Colonic mucosa (tissue), 4 donors: ENCODE measurements at regions not wholly inside any gene's neighbourhood (a gene's known extent, or its start where the extent isn't known, plus 50 kb on each side); places are given as distances from the start of the nearest gene placed in this dataset.

ENCODE experiments used
- DNase-seq: peaks from one replicate; pipeline ENCODE4 v3.0.0-alpha.2; 2020
- H3K27ac ChIP-seq: fragments of 200-600 bp; one replicate; pipeline ENCODE4 v1.8.0; 2021
- H3K27me3 ChIP-seq: fragments of 200-600 bp; one replicate; pipeline ENCODE4 v1.8.0; 2021
- H3K36me3 ChIP-seq: fragments of 200-600 bp; one replicate; pipeline ENCODE4 v1.8.0; 2021
- H3K4me1 ChIP-seq: fragments of 200-600 bp; one replicate; pipeline ENCODE4 v1.8.0; 2021; ENCODE audit warnings: mild to moderate bottlenecking
- H3K4me3 ChIP-seq: fragments of 200-600 bp; one replicate; pipeline ENCODE4 v1.8.0; 2021
- H3K9ac ChIP-seq, 2 donors: one replicate each; pipeline ENCODE4 v1.7.0; 2013; ENCODE audit warnings: control low read depth in 2 of 2, low read depth in 2 of 2, low read length in 2 of 2
- H3K9me3 ChIP-seq: fragments of 200-600 bp; one replicate; pipeline ENCODE4 v1.8.0; 2021
- intact Hi-C: fragments of 100-400 bp; cut with DNase I; formaldehyde crosslinking; loops from one replicate; pipeline ENCODE4 v1.14.1; 2022
- TF ChIP-seq, protein P1 (sequence below): fragments of 200-600 bp; IDR thresholded peaks from one replicate; pipeline ENCODE4 v1.8.0; 2022; ENCODE audit warnings: antibody characterized with exemption, mild to moderate bottlenecking
- donor health status: healthy.
- donor health status: DM: no; HTN: no; CAD: no.
- donor health status: DM: no; HTN: no; CAD: no.

DNA sequence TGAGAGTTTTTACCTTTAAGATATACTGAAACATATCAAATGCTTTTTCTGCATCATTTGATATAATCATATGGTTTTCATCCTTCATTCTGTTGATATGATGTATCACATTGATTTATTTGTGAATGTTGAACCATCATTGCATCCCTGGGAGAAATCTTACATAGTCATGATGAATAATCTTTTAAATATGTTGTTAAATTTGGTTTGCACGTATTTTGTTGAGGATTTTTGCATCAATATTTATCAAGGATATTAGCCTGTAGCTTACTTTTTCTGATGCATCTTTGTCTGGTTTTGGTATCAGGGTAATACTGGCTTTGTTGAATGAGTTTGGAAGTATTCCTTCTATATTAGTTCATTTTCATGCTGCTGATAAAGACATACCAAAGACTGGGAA lies 541.4 kb downstream of the TLL1 start:
- Histone ChIP-seq H3K27ac (no peak overlapping the region), H3K4me3 (no peak overlapping the region), H3K9ac (no peak overlapping the region), H3K4me1 (no peaks in the 10 kb centered on the region), H3K9me3 (no peaks in the 10 kb centered on the region), H3K36me3 (no peaks in the 10 kb centered on the region), H3K27me3 (no peaks in the 10 kb centered on the region)
- DNase-seq = no peak
- intact Hi-C loops = no loop called here
- TF ChIP-seq, protein P1, sequence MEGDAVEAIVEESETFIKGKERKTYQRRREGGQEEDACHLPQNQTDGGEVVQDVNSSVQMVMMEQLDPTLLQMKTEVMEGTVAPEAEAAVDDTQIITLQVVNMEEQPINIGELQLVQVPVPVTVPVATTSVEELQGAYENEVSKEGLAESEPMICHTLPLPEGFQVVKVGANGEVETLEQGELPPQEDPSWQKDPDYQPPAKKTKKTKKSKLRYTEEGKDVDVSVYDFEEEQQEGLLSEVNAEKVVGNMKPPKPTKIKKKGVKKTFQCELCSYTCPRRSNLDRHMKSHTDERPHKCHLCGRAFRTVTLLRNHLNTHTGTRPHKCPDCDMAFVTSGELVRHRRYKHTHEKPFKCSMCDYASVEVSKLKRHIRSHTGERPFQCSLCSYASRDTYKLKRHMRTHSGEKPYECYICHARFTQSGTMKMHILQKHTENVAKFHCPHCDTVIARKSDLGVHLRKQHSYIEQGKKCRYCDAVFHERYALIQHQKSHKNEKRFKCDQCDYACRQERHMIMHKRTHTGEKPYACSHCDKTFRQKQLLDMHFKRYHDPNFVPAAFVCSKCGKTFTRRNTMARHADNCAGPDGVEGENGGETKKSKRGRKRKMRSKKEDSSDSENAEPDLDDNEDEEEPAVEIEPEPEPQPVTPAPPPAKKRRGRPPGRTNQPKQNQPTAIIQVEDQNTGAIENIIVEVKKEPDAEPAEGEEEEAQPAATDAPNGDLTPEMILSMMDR = no peak

GRCh38 chr4:166415749-166416148 lies 542.7 kb downstream of the TLL1 start:
- Histone ChIP-seq H3K27me3 (no peaks in the 10 kb centered on the region), H3K4me3 (no peak overlapping the region), H3K4me1 (no peaks in the 10 kb centered on the region), H3K36me3 (no peaks in the 10 kb centered on the region), H3K27ac (no peak overlapping the region), H3K9me3 (no peaks in the 10 kb centered on the region), H3K9ac (no peak overlapping the region)
- TF ChIP-seq, protein P1 = no peak
- intact Hi-C loops = no loop called here
- DNase-seq = no peak

- Histone ChIP-seq H3K4me3 (no peak overlapping the region), H3K27me3 (no peaks in the 10 kb centered on the region), H3K27ac (no peak overlapping the region), H3K36me3 (no peaks in the 10 kb centered on the region), H3K9ac (no peak overlapping the region), H3K4me1 (no peaks in the 10 kb centered on the region), H3K9me3 (no peaks in the 10 kb centered on the region)
- intact Hi-C loops = no loop called here
- no peak for DNase-seq
- TF ChIP-seq, protein P1 = no peak
Measured at GRCh38 chr4:166421556-166422156, 548.6 kb downstream of the TLL1 start.

DNA sequence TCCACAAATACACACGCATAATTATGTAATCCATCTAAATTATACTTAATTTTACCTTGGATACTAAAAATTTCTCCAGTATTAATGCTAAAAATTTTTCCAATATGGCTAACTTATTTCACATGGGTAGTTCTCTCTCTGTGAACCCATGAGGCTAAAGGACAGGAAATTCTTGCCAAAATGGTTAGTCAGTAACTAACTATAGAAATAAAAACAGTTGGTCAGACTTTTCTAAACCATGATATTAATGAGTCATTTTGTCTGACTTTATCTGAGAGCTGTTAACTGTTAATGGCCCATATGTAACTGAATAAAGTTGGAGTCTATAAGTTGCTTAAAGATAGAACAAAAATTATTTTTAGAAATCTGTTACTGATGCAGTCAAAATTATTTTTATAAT lies 549.4 kb downstream of the TLL1 start:
- no peak for DNase-seq
- TF ChIP-seq, protein P1 = no peak
- H3K4me1 ChIP-seq = no peaks in the 10 kb centered on the region
- H3K27ac ChIP-seq = no peak overlapping the region
- no peak overlapping the region for H3K9ac ChIP-seq
- no peaks in the 10 kb centered on the region for H3K27me3 ChIP-seq
- no peaks in the 10 kb centered on the region for H3K9me3 ChIP-seq
- H3K36me3 ChIP-seq = no peaks in the 10 kb centered on the region
- intact Hi-C loops = no loop called here
- no peak overlapping the region for H3K4me3 ChIP-seq

GRCh38 chr4:166426300-166426863 lies 553.3 kb downstream of the TLL1 start:
- no peaks in the 10 kb centered on the region for H3K27me3 ChIP-seq
- H3K27ac ChIP-seq = no peak overlapping the region

More at GRCh38 chr4:166426300-166426863, 553.3 kb downstream of the TLL1 start:
- no peak for DNase-seq
- Histone ChIP-seq H3K4me3 (no peak overlapping the region), H3K36me3 (no peaks in the 10 kb centered on the region), H3K4me1 (no peaks in the 10 kb centered on the region), H3K9ac (no peak overlapping the region), H3K9me3 (no peaks in the 10 kb centered on the region)
- TF ChIP-seq, protein P1 = no peak
- intact Hi-C loops = no loop called here
